Ovary (tissue), 3 donors: ENCODE measurements at regions not wholly inside any gene's neighbourhood (a gene's known extent, or its start where the extent isn't known, plus 50 kb on each side); places are given as distances from the start of the nearest gene placed in this dataset.

Experiments
- CTCF ChIP-seq, 3 donors: fragments of 450-650 bp in 2 of 3; fragments of 200-600 bp in 1 of 3; IDR thresholded peaks; one replicate each; pipeline versions ENCODE4 v1.5.1 to v1.8.0; 2016 to 2022; ENCODE audit warnings: antibody characterized with exemption in 3 of 3, mild to moderate bottlenecking in 1 of 3
- EP300 ChIP-seq: sonication (generic); formaldehyde crosslinking; IDR thresholded peaks from one replicate; pipeline ENCODE4 v1.6.1; 2017; ENCODE audit warnings: antibody characterized with exemption
- POLR2A ChIP-seq: fragments of 450-650 bp; IDR thresholded peaks from one replicate; pipeline ENCODE4 v1.6.1; 2017; ENCODE audit warnings: antibody characterized with exemption, mild to moderate bottlenecking, moderate library complexity
- donor health status: DM: no; HTN: no; CAD: no.

- TF ChIP-seq POLR2A = no peak
- TF ChIP-seq CTCF (IDR thresholded peaks at IDR 0.05) = no peak
- TF ChIP-seq EP300 = no peak
Observed at GRCh38 chr3:107025961-107026360, 351.3 kb upstream of the CCDC54 start.
